Mucosa of gallbladder (tissue), 1 donor: ENCODE measurements at regions not wholly inside any gene's neighbourhood (a gene's known extent, or its start where the extent isn't known, plus 50 kb on each side); places are given as distances from the start of the nearest gene placed in this dataset.
"Not testable (repeated sequence)": the region's sequence is repeated elsewhere in the genome, so short reads cannot be mapped to it uniquely, and the experiment has no call there.

ENCODE experiments used
- DNase-seq: peaks from one replicate; pipeline ENCODE4 v3.0.0-alpha.2; 2020; ENCODE audit warnings: low spot score
- donor health status: DM: no; HTN: no; CAD: no.

DNA sequence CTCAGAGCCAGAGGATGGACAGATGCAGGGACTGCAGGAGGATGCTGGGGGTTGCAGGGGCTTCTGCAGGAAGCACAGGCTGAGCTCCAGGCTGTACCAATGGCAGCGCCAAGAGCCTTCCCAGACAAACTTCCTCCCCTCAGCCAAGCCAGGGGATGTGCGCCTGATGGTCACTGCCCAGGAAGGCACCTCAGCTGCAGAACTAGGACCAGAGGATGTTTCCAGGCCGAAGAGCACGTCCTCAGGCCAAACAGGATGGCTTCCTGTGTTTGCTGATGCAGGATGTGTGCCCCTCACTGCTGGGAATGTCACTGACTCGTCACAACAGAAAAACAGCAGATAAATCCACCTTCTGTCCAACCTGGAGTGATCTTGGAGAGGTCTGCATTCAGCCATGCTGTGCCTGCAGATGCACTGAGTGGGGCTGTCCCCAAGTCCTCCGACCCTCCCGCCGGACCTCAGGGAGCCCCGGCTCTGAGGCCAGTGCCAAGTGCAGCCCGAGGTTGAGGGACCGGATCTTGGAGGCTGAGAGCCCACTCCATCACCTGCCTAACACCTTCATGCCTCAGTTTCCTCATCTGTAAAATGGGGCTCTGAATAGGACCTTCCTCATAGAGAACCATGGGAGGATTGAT lies 152.5 kb upstream of the CHST15 start:
- DNase-seq = no peak

DNA sequence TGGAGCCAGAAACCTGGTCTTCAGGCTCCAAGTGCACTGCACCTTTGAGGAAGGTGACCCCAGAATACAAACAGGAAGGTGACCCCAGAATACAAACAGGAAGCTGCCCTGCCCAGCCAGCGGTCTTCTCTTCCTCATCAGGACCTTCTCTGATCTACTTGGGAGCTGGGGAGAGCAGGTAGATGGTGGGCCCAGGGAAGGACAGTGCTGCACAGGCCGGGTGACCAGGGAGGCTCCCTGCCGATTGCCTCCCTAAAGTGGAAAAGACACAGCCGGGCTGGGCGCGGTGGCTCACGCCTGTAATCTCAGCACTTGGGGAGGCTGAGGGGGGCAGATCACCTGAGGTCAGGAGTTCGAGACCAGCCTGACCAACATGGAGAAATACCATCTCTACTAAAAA lies 151.8 kb upstream of the CHST15 start:
- no peak for DNase-seq

DNA sequence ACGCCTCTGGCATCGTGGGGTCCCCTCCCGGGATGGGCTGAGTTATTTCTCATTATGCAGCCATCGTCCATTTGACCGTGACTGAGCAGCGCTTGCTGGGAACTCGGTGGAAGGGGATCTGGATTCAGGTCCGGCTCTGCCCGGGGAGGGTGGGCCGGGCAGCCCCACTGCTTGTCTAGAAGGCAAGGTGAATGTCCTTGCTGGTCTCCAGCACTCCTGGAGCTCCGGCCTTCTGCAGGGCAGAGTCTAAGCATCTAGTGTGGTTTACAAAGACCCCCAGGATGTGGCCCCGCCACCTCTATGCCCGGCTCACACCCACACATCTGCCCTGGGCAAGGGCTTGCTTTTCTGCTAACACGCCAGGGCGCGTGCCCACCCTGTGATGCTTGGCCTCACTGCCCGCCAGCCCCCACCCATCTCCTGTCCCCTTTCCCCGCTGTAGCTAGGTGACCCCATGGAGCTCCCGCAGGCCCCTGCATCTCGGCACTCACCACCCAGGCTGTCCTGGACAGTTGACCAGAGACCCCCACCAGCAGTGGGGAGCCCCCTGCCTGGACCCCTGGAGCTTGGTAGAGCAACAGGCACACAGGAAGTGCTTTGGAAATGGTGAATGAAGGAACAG lies 151.0 kb upstream of the CHST15 start:
- no peak for DNase-seq

DNA sequence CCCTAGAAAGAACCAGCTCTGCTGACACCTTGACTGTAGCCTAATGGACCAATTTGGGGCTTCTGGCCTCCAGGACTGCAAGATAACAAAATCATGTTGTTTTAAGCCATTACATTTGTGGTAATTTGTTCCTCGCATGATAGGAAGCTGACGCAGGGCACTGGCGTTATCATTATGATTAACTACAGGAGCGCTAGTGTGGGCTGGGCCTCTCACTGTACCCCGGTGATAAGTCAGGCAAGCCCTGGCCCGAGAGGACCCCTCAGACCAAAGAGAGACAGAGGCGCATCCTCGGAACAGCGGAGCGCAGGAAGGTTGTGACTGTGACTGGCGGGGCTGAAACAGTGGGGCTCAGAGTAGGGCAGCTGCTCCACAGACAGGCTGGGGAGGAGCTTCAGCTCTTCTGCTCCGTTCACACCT lies 150.3 kb upstream of the CHST15 start:
- DNase-seq = no peak

DNA sequence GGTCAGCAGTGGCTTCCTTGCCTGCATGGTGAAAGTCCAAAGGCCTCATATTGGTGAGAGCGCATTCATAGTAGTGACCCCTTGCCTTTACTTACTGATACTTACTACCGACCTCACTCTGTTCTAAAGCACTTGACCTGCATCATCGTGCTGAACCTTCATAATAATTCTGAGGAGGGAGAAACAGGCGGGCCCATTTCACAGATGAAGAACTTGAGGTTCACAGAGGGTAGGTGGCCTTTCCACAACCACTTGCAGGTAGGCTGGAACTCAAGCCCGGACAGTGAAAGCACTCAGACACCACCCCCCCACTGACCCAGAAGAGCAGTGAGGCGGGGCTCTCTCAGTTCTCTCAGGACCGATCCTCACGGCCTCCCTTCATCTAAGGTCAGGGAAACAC lies 149.4 kb upstream of the CHST15 start:
- DNase-seq = no peak

DNA sequence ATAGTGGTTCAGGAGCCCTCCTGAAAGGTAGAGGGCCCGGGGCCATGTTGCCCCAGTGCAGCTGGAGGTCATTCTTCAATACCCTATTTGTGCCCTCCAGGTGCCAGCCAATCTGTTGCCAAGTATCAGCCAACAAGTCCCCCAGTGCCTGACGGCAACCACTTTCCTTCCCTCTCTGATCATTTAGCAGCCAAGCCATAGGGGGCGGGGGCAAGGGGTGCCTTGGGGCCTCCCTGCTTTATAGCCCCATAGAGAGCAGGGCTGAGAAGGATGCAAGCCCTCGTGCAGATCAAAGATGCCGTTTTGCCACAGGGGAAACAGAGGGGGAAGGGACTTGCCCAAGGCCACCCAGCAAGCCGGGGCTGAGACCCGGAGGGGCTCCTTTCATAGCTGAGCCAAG lies 149.0 kb upstream of the CHST15 start:
- DNase-seq = no peak

DNA sequence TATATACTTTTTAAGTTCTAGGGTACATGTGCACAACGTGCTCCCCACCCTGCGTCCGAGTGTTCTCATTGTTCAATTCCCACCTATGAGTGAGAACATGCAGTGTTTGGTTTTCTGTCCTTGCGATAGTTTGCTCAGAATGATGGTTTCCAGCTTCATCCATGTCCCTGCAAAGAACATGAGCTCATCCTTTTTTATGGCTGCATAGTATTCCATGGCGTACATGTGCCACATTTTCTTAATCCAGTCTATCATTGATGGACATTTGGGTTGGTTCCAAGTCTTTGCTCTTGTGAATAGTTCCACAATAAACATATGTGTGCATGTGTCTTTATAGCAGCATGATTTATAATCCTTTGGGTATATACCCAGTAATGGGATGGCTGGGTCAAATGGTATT lies 148.1 kb upstream of the CHST15 start:
- not testable (repeated sequence) for DNase-seq

DNA sequence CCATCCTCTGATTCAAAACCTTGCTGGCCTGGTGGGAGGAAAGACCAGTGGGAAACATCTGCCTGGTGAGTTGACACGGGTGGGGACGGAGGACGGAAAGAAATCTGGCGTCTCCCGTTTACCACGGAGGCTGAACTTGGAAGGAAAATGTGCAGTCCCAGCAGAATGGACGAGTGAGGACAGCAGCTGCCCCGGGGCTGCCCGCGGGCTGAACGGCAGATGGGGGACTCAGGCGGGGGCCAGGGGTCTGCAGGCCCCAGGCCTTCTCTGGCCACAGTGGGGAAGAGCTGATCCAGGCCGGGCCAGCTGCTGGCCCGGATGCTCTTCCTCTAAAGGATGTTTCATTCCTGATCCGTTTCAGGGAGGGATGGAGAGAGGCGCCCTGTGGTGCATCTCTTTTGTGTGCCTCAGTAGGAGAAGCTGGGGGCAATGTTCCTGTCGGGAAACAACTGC lies 147.5 kb upstream of the CHST15 start:
- DNase-seq = no peak

DNA sequence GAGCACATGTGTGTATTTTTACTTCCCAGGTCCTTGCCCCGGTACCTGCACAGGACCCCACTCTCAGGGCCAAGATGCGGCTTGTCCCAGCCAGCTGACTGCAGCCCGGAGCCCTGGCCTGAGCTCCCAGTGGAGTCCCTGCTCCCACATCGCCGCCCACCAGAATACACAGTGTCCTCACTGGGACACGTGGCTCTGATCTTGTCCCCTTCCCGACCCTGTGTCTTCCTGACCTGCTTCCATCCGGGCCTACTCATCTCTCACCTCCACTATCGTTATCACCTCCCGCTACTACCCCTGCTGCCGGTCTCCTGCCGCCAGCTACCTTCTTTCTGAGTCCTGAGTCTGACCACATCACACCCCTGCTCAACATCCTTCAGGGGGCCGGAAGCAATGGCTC lies 146.3 kb upstream of the CHST15 start:
- DNase-seq = no peak

DNA sequence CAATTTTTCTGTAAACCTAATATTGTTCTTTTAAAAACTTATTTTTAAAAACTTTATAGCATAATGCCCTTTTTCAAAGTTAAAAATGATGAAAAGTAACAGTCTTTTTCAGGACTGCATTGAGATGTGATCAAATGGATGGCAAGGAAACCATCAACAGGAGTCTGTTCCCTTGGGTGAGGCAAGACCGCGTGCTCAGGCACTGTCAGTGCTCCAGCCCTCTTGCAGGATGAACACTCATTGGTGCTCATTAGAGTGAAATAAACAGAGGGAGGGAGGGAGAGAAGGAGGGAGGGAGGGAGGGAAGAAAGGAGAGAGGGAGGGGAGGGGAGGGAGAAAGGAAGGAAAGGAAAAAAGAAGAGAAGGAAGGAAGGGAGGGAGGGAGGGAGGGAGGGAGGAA lies 145.7 kb upstream of the CHST15 start:
- DNase-seq = no peak

DNA sequence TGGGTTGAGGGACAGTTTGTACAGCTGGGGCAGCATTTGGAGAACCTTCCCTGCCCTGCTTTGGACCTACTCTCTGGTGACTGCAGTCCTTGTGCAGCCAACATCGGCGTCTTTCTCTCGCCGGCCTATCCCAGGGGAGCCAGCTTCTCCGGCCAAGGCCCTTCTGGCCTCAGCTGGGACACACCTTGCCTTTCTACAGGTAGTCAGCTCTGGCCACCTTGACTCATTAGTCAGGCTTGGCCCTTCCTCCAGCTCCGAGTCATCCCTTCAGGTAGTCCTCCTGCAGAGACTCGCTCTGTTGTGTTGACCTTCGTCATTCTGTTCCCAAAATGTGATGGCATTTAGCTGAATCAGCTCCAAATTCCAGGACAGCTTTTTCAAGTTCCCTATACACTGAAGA lies 145.0 kb upstream of the CHST15 start:
- DNase-seq = no peak

DNA sequence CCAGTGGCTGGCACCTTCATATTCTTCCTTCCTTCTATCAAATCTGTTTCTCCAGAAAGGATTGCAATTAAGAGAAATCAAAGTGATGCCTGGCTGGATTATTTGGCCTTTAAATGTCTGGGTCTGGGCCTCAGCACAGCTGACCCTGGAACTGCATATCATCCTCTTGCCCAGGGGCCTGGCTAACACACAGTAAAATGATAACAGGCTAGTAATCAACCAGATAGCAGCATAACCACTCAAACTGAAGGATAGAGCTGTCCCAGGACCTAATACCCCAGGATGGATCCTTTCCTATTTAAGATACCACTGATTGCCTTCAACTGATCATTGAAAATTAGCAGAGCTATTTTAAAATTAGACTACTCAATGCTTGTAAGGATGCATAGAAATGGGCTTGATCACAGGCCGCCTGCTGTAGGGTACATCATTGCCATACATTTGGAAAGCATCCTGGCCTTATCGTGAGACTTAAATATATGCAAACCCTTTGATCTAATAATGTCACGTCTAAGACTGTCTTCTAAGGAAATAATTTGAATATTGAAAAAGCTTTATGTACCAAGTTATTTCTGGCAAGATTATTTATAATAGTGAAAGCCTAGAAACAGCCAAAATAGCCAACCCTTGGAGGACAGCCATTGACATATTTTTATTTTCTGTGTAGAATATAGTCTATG lies 144.0 kb upstream of the CHST15 start:
- DNase-seq = no peak

DNA sequence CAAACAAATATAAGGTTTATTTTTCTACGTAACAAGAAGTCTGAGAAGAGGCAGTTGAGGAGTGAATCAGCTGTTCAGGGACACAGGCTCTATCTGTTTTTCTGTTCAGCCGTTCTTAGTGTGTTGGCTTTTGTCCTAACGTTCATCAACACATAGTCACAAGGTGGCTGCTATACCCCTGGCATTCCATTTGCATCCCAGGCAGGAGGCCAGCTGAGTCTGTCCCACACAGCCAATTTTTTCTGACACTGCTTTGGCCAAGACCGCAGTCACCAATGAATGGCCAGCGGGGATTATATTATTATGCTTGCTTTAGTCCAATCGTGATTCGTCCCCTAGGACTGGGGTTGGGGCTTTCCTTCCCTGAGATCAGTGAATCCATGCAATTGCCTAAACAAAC lies 143.4 kb upstream of the CHST15 start:
- DNase-seq = no peak

DNA sequence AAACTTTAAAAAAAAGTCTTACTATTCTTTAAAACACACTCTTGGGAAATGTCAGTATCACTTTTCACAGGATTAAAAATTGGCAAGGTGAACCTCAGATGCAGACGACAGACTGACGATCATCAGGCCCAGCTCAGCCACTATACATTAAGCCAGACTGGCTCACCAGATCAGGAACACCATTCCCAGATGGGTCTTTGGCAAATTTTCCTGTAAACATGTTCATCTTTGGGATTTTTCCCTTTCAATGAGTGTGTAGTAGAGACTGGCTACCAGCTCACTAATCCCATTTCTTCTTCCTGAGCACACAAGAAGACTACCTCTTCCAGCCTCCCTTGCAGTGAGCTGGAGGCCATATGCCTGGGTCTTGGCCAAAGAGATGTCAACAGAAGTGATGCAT lies 142.7 kb upstream of the CHST15 start:
- DNase-seq = no peak

DNA sequence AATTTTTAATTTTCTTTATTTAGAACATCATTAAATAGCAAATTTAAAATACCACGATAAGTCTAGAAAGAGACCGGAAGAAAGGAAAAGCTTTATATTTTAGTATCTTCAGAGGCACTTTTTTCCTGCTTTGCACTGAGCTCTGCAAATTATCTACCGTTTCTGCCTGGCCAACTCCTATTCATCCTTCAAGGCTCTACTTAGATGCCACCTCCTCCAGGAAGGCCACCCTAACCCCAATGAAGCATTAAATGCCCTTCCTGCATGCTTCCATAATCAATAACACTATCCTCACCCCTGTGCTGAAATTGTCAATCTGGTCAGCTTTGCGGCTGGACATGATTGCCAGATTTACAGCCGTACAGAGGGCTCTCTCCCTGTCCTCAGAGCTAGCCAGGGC lies 141.8 kb upstream of the CHST15 start:
- DNase-seq = no peak

DNA sequence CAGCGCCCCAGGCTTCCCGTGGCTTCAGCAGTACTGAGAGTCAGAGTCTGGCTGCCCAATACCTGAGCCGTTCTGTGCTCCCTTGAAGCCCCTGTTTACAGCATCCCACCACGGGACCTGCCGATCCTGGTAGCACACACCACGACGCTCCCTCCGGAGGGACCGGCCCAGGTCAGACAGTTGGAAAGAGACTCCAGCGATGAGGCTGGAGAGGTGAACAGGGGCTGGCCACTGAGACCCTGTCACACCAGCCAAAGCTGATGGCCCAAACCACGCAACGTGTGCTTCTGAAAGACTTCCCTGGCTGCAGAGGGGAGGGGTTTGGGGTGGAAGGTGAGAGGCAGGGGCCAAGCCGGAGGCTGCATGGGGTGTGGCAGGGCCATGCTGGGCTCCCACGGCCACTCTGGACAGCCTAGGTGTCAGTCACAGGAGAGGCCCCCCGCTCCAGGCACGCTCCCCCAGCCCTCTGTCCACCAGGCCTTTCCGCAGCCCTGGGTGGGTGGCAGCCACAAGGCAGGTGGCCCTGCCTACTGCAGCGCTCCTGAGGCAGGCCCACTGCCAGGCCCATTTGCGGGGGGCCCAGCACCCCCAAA lies 140.2 kb upstream of the CHST15 start:
- no peak for DNase-seq

DNA sequence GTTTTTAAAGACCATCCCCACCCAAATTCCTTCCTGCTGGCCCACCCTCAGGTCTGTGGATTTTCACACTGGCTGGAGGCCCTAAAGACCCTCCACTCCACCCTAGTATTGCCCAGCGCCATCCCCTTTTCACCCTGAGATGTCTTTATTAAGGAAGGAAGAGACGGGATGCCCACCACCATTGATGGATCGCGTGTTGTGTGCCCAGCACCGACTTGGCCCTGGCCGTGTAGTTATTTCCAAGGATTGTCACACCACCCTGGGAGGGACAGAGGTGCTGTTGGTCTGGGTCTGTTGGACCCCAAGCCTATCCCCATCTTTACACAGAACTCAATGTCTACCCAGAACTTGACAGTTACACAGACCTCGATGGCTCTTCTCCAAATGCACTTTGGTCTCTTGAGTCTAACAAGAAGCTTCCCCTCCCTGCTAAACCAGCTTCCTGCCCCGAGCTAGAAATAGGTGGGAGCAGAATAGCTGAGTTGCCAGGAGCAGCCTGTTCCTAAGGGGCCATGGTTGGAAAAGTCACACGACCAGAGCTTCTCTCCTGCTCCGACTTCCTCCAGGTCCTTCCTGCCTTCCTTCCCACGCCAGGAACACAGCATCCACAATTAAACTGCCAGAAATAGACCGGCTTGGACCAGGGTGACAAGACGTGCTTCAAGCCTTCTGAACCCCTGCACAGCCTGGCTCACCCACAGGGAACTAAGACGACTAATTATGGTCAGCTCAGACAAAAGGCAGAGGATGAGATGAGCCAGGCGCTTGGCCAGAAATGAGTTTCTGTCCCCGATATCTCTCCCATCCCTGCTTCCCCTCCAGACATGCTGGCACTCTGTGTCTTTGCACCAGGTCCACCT lies 139.5 kb upstream of the CHST15 start:
- DNase-seq = no peak

DNA sequence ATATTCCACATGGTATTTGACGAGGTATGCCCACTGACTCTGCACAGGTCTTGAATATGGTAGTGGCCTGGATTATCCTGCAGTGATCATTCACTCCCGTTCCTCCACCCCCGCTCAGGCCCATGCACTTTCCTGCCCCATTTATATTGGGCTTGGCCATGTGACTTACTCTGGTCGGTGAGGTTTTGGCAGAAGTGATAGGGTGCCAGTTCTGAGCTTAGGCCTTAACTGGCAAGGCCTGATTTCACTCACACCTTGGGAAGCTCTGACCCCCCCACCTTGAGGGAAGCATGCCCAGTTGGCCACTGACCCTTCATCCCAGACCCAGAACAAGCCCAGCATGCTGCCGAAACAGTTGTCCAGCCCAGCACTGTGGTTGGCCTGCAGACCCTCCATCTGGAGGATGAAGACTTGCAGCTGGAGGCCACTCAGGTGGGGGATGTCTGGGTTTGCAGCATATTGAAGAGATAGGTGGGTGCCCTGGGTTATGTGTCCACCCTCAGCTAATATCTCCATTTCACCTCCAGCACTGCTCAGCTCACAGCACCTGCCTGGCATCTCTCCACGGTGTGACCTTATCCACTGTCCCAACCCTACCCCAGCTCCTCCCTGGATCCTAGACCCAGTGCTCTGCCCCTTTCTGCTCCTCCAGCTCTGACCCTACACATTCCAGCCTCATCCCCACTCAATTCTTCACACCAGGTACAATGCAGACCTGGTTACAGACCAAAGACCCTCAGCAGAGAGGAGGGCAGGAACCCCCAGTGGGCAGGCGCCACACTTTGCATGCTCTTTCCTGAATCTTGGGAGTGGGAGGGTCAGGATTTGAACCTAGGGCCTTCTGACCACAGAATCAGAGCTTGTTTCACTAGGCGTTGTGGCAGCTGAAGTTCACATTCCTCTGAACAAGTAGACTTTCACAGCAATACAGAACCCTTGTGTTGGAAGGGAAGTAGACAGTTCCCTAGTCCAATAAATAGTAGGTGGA lies 138.1 kb upstream of the CHST15 start:
- no peak for DNase-seq

DNA sequence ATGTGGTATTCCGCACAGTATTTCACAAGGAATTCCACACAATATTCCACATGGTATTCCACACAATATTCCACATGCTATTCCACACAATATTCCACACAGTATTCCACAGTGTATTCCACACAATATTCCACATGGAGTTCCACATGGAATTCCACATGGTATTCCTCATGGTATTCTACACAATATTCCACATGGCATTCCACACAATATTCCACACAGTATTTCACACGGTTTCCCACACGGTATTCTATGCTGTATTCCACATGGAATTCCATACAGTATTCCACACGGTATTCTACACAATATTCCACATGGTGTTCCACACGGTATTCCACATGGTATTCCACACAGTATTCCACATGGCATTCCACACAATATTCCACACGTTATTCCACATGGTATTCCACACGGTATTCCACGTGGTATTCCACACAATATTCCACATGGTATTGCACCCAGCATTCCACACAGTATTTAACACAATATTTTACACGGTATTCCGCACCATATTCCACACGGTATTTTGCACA lies 137.3 kb upstream of the CHST15 start:
- DNase-seq = no peak

DNA sequence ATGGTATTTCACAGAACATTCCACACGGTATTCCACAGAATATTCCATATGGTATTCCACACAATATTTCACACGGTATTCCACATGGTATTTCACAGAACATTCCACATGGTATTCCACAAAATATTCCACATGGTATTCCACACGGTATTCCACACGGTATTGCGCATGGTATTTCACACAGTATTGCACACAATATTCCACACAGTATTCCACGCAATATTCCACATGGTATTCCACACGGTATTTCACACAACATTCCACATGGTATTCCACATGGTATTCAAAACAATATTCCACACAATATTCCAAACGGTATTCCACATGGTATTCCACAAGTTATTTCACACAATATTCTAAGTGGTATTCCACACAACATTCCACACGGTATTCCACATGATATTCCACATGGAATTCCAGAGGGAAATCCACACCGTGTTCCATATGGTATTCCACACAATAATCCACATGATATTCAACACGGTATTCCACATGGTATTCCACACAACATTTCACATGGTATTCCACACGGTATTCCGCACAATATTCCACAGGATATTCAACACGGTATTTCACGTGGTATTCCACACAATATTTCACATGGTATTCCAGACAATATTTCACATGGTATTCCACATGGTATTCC lies 136.7 kb upstream of the CHST15 start:
- DNase-seq = no peak
